RWPE2 (cell line): ENCODE measurements at regions not wholly inside any gene's neighbourhood (a gene's known extent, or its start where the extent isn't known, plus 50 kb on each side); places are given as distances from the start of the nearest gene placed in this dataset.

Experiments
- ATAC-seq: fragments of 200-7000 bp; cut with Tn5 transposase; 3 replicates; pipeline ENCODE4 v1.9.1; 2021; ENCODE audit warnings: low read depth
- DNase-seq: peaks from one replicate; pipeline ENCODE4 v3.0.0-alpha.2; 2020; ENCODE audit warnings: low spot score
- H3K27ac ChIP-seq: fragments of 450-650 bp; 2 replicates; pipeline ENCODE4 v1.5.1; 2017; ENCODE audit warnings: mild to moderate bottlenecking; ENCODE audit not compliant: poor library complexity, severe bottlenecking
- H3K27me3 ChIP-seq: fragments of 250-450 bp; sonication (Bioruptor Pico); 2 replicates; pipeline ENCODE4 v1.5.1; 2021; ENCODE audit warnings: mild to moderate bottlenecking, moderate library complexity; ENCODE audit not compliant: insufficient read depth, poor library complexity, severe bottlenecking
- H3K36me3 ChIP-seq: fragments of 250-450 bp; sonication (Bioruptor Pico); 2 replicates; pipeline ENCODE4 v1.5.1; 2020; ENCODE audit warnings: low read depth, mild to moderate bottlenecking, moderate library complexity
- H3K4me1 ChIP-seq: fragments of 250-450 bp; sonication (Bioruptor Pico); 2 replicates; pipeline ENCODE4 v1.5.1; 2021; ENCODE audit warnings: mild to moderate bottlenecking, moderate library complexity; ENCODE audit not compliant: insufficient read depth, poor library complexity, severe bottlenecking
- H3K4me3 ChIP-seq: fragments of 250-450 bp; sonication (Bioruptor Pico); 2 replicates; pipeline ENCODE4 v1.5.1; 2021; ENCODE audit warnings: mild to moderate bottlenecking, moderate library complexity; ENCODE audit not compliant: severe bottlenecking
- H3K9me3 ChIP-seq: fragments of 250-450 bp; sonication (Bioruptor Pico); 2 replicates; pipeline ENCODE4 v1.5.1; 2021; ENCODE audit warnings: mild to moderate bottlenecking, moderate library complexity; ENCODE audit not compliant: severe bottlenecking
- TF ChIP-seq, protein P1 (sequence below): fragments of 450-650 bp; IDR thresholded peaks from one replicate; pipeline ENCODE4 v1.5.1; 2017; ENCODE audit warnings: mild to moderate bottlenecking, moderate library complexity; ENCODE audit not compliant: poor library complexity, severe bottlenecking

DNA sequence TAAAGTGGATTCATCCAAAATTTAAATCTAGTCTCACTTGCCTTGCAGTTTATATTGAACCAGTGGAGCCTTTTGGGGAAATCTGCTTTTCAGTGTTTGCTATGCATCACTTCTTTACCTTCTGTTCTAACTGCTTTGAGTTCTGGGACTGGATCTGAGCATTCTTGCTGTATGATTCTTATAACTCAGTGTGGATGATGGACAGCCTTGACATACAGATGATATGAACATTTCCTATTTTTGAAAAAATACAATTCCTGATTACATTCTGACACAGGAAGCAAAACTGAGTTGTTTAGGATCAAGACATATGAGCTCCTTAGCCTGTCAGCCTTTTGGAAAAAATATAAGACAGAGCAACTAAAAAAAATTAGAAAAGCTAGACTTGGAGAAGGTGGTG, 115.2 kb downstream of the DISP1 start:
- Histone ChIP-seq H3K27me3 (no peaks in the 10 kb centered on the region), H3K27ac (no peak overlapping the region), H3K36me3 (no peaks in the 10 kb centered on the region), H3K4me3 (no peak overlapping the region), H3K9me3 (no peaks in the 10 kb centered on the region), H3K4me1 (no peaks in the 10 kb centered on the region)
- DNase-seq (no peak), ATAC-seq (no peak)
- TF ChIP-seq, protein P1, sequence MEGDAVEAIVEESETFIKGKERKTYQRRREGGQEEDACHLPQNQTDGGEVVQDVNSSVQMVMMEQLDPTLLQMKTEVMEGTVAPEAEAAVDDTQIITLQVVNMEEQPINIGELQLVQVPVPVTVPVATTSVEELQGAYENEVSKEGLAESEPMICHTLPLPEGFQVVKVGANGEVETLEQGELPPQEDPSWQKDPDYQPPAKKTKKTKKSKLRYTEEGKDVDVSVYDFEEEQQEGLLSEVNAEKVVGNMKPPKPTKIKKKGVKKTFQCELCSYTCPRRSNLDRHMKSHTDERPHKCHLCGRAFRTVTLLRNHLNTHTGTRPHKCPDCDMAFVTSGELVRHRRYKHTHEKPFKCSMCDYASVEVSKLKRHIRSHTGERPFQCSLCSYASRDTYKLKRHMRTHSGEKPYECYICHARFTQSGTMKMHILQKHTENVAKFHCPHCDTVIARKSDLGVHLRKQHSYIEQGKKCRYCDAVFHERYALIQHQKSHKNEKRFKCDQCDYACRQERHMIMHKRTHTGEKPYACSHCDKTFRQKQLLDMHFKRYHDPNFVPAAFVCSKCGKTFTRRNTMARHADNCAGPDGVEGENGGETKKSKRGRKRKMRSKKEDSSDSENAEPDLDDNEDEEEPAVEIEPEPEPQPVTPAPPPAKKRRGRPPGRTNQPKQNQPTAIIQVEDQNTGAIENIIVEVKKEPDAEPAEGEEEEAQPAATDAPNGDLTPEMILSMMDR: no peak

DNA sequence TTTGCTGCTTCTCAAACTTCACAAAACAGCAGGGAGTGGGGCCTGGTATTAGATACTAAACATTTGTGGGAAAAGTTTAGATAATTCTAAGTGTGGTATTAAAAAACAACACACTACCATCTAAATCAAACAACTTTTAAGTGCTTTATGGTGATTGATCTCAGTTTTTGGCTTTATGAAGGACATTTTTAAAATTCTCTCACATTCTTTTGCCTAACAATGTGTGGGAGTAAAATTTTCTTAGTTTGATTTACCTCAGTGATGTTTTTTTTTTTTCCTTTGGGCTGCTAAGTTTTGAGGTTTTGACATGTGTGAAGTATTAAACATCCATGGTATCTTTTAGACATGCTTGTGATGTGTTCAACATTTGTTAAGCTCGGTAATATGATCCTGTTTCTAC, 116.2 kb downstream of the DISP1 start:
- Histone ChIP-seq H3K27ac (no peak overlapping the region), H3K27me3 (no peaks in the 10 kb centered on the region), H3K4me3 (no peak overlapping the region), H3K4me1 (no peaks in the 10 kb centered on the region), H3K9me3 (no peaks in the 10 kb centered on the region), H3K36me3 (no peaks in the 10 kb centered on the region)
- no peak for DNase-seq
- no peak for ATAC-seq
- TF ChIP-seq, protein P1: no peak

DNA sequence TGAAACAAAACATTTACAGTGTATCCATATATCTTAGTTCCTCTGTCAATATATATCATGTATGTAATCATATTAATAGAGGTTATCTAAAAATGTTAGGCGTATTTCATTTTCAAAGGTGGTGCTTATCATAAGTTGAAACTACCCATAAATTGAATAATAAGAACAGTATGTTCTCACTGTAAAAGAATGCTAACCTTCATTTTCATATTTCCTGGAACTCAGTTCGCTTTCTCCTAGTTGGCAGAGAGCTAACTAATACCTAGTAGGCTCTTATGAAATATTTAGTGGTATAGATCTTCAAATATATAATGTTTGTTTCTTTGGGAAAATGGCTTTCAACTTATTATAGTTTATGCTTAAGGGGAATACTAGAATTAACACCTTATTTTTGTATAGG, 118.4 kb downstream of the DISP1 start:
- TF ChIP-seq, protein P1: no peak
- no peak overlapping the region for H3K4me3 ChIP-seq
- H3K27me3 ChIP-seq: no peaks in the 10 kb centered on the region
- DNase-seq: no peak
- no peaks in the 10 kb centered on the region for H3K9me3 ChIP-seq
- H3K4me1 ChIP-seq: no peaks in the 10 kb centered on the region
- H3K36me3 ChIP-seq: no peaks in the 10 kb centered on the region
- no peak overlapping the region for H3K27ac ChIP-seq
- no peak for ATAC-seq

DNA sequence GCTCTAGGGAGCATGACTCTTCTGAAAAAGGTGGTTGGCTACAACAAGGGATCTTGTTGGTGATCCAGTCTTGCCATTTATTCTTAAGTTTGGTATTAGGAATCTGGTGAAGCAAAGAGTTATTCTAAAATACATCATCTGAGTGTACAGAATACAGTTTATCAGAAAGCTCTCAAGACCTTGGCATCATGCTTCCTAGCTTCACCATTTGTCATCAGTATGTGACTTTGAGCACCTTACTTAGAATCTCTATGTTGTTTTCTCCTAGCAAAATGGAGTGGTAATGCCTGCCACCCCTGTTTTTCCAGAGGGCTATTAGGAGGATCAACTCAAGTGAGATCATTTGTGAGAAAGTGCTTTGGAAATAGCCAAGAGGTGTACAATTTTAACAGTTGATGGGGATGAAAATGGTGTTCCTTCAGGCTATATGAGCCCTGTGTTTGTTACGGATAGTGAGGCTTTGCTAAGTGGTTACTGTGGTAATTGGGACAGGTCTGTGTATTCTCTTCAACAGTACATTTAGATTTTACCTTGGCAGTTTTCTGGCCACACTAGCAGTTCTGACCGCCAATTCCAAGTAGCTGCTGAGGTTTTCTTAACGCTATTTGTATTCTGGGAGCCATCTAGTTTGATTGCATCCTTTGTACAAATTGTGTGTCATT, 120.5 kb downstream of the DISP1 start:
- Histone ChIP-seq H3K36me3 (no peaks in the 10 kb centered on the region), H3K4me1 (no peaks in the 10 kb centered on the region), H3K9me3 (no peaks in the 10 kb centered on the region), H3K27me3 (no peaks in the 10 kb centered on the region), H3K4me3 (no peak overlapping the region), H3K27ac (no peak overlapping the region)
- ATAC-seq (no peak), DNase-seq (no peak)
- TF ChIP-seq, protein P1: no peak

DNA sequence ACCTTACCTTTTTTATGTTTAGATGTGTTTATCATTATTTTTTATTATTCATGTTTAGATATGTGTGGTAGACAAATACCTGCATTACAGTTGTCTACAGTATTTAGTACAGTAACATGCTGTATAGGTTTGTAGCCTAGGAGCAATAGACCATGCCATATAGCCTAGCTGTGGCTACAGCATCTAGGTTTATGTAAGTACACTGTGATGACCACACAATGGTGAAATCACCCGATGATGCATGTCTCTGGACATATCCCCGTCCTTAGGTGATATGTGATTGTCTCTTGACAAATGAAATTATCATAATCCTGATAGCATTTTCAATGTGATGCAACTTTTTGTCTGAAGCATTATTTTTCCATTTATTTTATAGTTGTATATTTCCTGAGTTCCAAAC, 121.2 kb downstream of the DISP1 start:
- TF ChIP-seq, protein P1: no peak
- ATAC-seq (no peak), DNase-seq (no peak)
- Histone ChIP-seq H3K27ac (no peak overlapping the region), H3K9me3 (no peaks in the 10 kb centered on the region), H3K4me1 (no peaks in the 10 kb centered on the region), H3K4me3 (no peak overlapping the region), H3K27me3 (no peaks in the 10 kb centered on the region), H3K36me3 (no peaks in the 10 kb centered on the region)
